Activated B cell treated with CpG ODN at 0.5 μM for 24 hours (primary cell): ENCODE measurements at regions not wholly inside any gene's neighbourhood (a gene's known extent, or its start where the extent isn't known, plus 50 kb on each side); places are given as distances from the start of the nearest gene placed in this dataset.
"Not testable (repeated sequence)": the region's sequence is repeated elsewhere in the genome, so short reads cannot be mapped to it uniquely, and the experiment has no call there.

ENCODE experiments used
- ATAC-seq: fragments of 200-7000 bp; cut with Tn5 transposase; one replicate; pipeline ENCODE4 v1.10.0; 2021; ENCODE audit warnings: low read depth, mild to moderate bottlenecking, moderate library complexity
- CTCF ChIA-PET: fragments of 350-600 bp; sonication (Branson Sonifier 250); formaldehyde crosslinking; loops from one replicate; lab custom pipeline; 2021; ENCODE audit warnings: antibody characterized with exemption; lab: Charles Lee
- POLR2A ChIA-PET: fragments of 350-600 bp; sonication (Branson Sonifier 250); formaldehyde crosslinking; loops from one replicate; lab custom pipeline; 2021; ENCODE audit warnings: antibody characterized with exemption; lab: Charles Lee
- DNase-seq: peaks from one replicate; pipeline ENCODE4 v3.0.0; 2022
- H3K27ac Mint-ChIP-seq: one replicate; pipeline ENCODE4 v1.8.0; 2020; ENCODE audit warnings: mixed read lengths
- H3K27me3 Mint-ChIP-seq: one replicate; pipeline ENCODE4 v1.8.0; 2021; ENCODE audit warnings: mixed read lengths
- H3K36me3 Mint-ChIP-seq: one replicate; pipeline ENCODE4 v1.8.0; 2021; ENCODE audit warnings: low read depth, mixed read lengths
- H3K4me1 Mint-ChIP-seq: one replicate; pipeline ENCODE4 v1.8.0; 2021; ENCODE audit warnings: mixed read lengths
- H3K4me3 Mint-ChIP-seq: one replicate; pipeline ENCODE4 v1.8.0; 2020; ENCODE audit warnings: mild to moderate bottlenecking, mixed read lengths
- H3K9me3 Mint-ChIP-seq: one replicate; pipeline ENCODE4 v1.8.0; 2020; ENCODE audit warnings: mixed read lengths
- CTCF ChIP-seq: fragments of 200-600 bp; IDR thresholded peaks from one replicate; pipeline ENCODE4 v1.8.0; 2022; ENCODE audit warnings: antibody characterized with exemption, mild to moderate bottlenecking
- intact Hi-C: fragments of 100-400 bp; cut with micrococcal nuclease; formaldehyde crosslinking; loops from one replicate; pipeline ENCODE4 v1.15.1; 2024

GRCh38 chr15:95148183-95148582, 916.8 kb downstream of the MCTP2 start:
- H3K9me3 Mint-ChIP-seq = peaks cover 11% of the 10 kb centered on the region
- no peaks in the 10 kb centered on the region for H3K27me3 Mint-ChIP-seq
- TF ChIP-seq CTCF = no peak
- no peak for ATAC-seq
- CTCF ChIA-PET = no interaction called here
- no peaks in the 10 kb centered on the region for H3K36me3 Mint-ChIP-seq
- H3K27ac Mint-ChIP-seq = no peak overlapping the region
- POLR2A ChIA-PET = no interaction called here
- DNase-seq = no peak
- no peak overlapping the region for H3K4me3 Mint-ChIP-seq
- no peaks in the 10 kb centered on the region for H3K4me1 Mint-ChIP-seq
- intact Hi-C loops = no loop called here

- ChIA-PET CTCF (no interaction called here), POLR2A (no interaction called here)
- no peaks in the 10 kb centered on the region for H3K4me1 Mint-ChIP-seq
- H3K27ac Mint-ChIP-seq = no peak overlapping the region
- no peaks in the 10 kb centered on the region for H3K36me3 Mint-ChIP-seq
- TF ChIP-seq CTCF = no peak
- DNase-seq (no peak), ATAC-seq (no peak)
- peaks cover 17% of the 10 kb centered on the region for H3K9me3 Mint-ChIP-seq
- no peaks in the 10 kb centered on the region for H3K27me3 Mint-ChIP-seq
- intact Hi-C loops = no loop called here
- no peak overlapping the region for H3K4me3 Mint-ChIP-seq
These were observed 917.7 kb downstream of the MCTP2 start for GRCh38 chr15:95149036-95149435.

GRCh38 chr15:95149771-95150170, 918.4 kb downstream of the MCTP2 start:
- DNase-seq (no peak), ATAC-seq (no peak)
- Mint-ChIP-seq H3K9me3 (peaks cover 17% of the 10 kb centered on the region), H3K27me3 (no peaks in the 10 kb centered on the region), H3K4me3 (no peak overlapping the region), H3K4me1 (no peaks in the 10 kb centered on the region), H3K36me3 (no peaks in the 10 kb centered on the region), H3K27ac (no peak overlapping the region)
- TF ChIP-seq CTCF = no peak
- ChIA-PET POLR2A (no interaction called here), CTCF (no interaction called here)
- intact Hi-C loops = no loop called here

- Mint-ChIP-seq H3K4me1 (no peaks in the 10 kb centered on the region), H3K27ac (no peak overlapping the region), H3K36me3 (no peaks in the 10 kb centered on the region), H3K27me3 (no peaks in the 10 kb centered on the region), H3K9me3 (peaks cover 19% of the 10 kb centered on the region), H3K4me3 (no peak overlapping the region)
- intact Hi-C loops = no loop called here
- POLR2A ChIA-PET = no interaction called here
- DNase-seq = no peak
- CTCF ChIA-PET = no interaction called here
- ATAC-seq = no peak
- no peak for TF ChIP-seq CTCF
These were observed 919.1 kb downstream of the MCTP2 start for GRCh38 chr15:95150466-95150865.

GRCh38 chr15:95152741-95153140, 921.4 kb downstream of the MCTP2 start:
- Mint-ChIP-seq H3K9me3 (peaks cover 21% of the 10 kb centered on the region), H3K36me3 (no peaks in the 10 kb centered on the region), H3K4me1 (no peaks in the 10 kb centered on the region), H3K27me3 (no peaks in the 10 kb centered on the region), H3K27ac (no peak overlapping the region), H3K4me3 (no peak overlapping the region)
- POLR2A ChIA-PET = no interaction called here
- intact Hi-C loops = no loop called here
- DNase-seq (no peak), ATAC-seq (no peak)
- no peak for TF ChIP-seq CTCF
- CTCF ChIA-PET = no interaction called here

- CTCF ChIA-PET, H3K36me3 Mint-ChIP-seq, H3K27ac Mint-ChIP-seq, POLR2A ChIA-PET, H3K4me3 Mint-ChIP-seq, H3K27me3 Mint-ChIP-seq, DNase-seq, ATAC-seq, intact Hi-C loops, H3K4me1 Mint-ChIP-seq: not testable (repeated sequence)
- peaks cover 21% of the 10 kb centered on the region for H3K9me3 Mint-ChIP-seq
These were observed 921.8 kb downstream of the MCTP2 start for GRCh38 chr15:95153201-95153600.
